ENCODE measurements at regions not wholly inside any gene's neighbourhood (a gene's known extent, or its start where the extent isn't known, plus 50 kb on each side); places are given as distances from the start of the nearest gene placed in this dataset.

- H3K4me1 ChIP-seq (ENCODE audit: control insufficient read depth, insufficient read depth, low read length): no peaks in the 10 kb centered on the region
- no peaks in the 10 kb centered on the region for H3K27me3 ChIP-seq (replicated peaks in 1 of 2; ENCODE audit: control insufficient read depth in 2 of 2, insufficient read depth in 2 of 2, low read length in 1 of 2)
- no peak overlapping the region for H3K4me2 ChIP-seq (ENCODE audit: control insufficient read depth, insufficient read depth)
- H3K9me3 ChIP-seq (replicated peaks; ENCODE audit: control insufficient read depth, insufficient read depth, low read length): no peaks in the 10 kb centered on the region; the same call in 2 of the 3 replicates
- H2AFZ ChIP-seq (ENCODE audit: control insufficient read depth, low read depth, low read length): no peak overlapping the region
- intact Hi-C loops (cut with micrococcal nuclease; ENCODE audit: unreplicated experiment): no loop called here
- ATAC-seq (no peak), FAIRE-seq (no peak), DNase-seq (ENCODE audit: low read depth, low spot score) (no peak)
- no peak overlapping the region for H3K4me3 ChIP-seq
- in situ Hi-C loops (cut with MboI): no loop called here
- H3K79me2 ChIP-seq (ENCODE audit: control insufficient read depth, insufficient read depth, low read length): no peaks in the 10 kb centered on the region
- ChIA-PET SMC1A (ENCODE audit: uncharacterized antibody, unreplicated experiment) (no interaction called here), CTCF (no interaction called here), RAD21 (ENCODE audit: unreplicated experiment) (no interaction called here), POLR2A (no interaction called here)
- H3K9ac ChIP-seq (ENCODE audit: control insufficient read depth, insufficient read depth, low read length): no peak overlapping the region
- H3K36me3 ChIP-seq (ENCODE audit: control insufficient read depth in 2 of 2, insufficient read depth in 2 of 2, low read length in 1 of 2): no peaks in the 10 kb centered on the region
- no peaks in the 10 kb centered on the region for H4K20me1 ChIP-seq (ENCODE audit: control insufficient read depth, insufficient read depth)
- WGBS (ENCODE audit: insufficient coverage, insufficient replicate concordance, low lambda C conversion rate, missing lambda C conversion rate): 10% methylated on average over 2 of the region's 2 CpGs
- BruUV-seq (replicated peaks): no TSS peak
- H3K27ac ChIP-seq (ENCODE audit: control insufficient read depth, insufficient read depth): no peak overlapping the region
- TF ChIP-seq RAD51 (IDR thresholded peaks at IDR 0.05) (no peak), KLF5 (IDR thresholded peaks at IDR 0.05; ENCODE audit: partially characterized antibody) (no peak), TBL1XR1 (IDR thresholded peaks at IDR 0.05; ENCODE audit: low read depth, low read length) (no peak), MLLT1 (IDR thresholded peaks at IDR 0.05) (no peak), HDGF (IDR thresholded peaks at IDR 0.05) (no peak)
These were observed 323.8 kb upstream of the IRX2 start for GRCh38 chr5:3075309-3075708.

- Histone ChIP-seq H3K9ac (ENCODE audit: control insufficient read depth, insufficient read depth, low read length) (no peak overlapping the region), H3K27me3 (replicated peaks in 1 of 2; ENCODE audit: control insufficient read depth in 2 of 2, insufficient read depth in 2 of 2, low read length in 1 of 2) (no peaks in the 10 kb centered on the region), H3K36me3 (ENCODE audit: control insufficient read depth in 2 of 2, insufficient read depth in 2 of 2, low read length in 1 of 2) (no peaks in the 10 kb centered on the region), H2AFZ (ENCODE audit: control insufficient read depth, low read depth, low read length) (no peak overlapping the region), H3K79me2 (ENCODE audit: control insufficient read depth, insufficient read depth, low read length) (no peaks in the 10 kb centered on the region), H4K20me1 (ENCODE audit: control insufficient read depth, insufficient read depth) (no peaks in the 10 kb centered on the region), H3K9me3 (replicated peaks; ENCODE audit: control insufficient read depth, insufficient read depth, low read length) (no peaks in the 10 kb centered on the region; the same call in 2 of the 3 replicates), H3K4me2 (ENCODE audit: control insufficient read depth, insufficient read depth) (no peak overlapping the region), H3K4me3 (no peak overlapping the region), H3K4me1 (ENCODE audit: control insufficient read depth, insufficient read depth, low read length) (no peaks in the 10 kb centered on the region), H3K27ac (ENCODE audit: control insufficient read depth, insufficient read depth) (no peak overlapping the region)
- CTCF ChIA-PET: no interaction called here
- DNase-seq (ENCODE audit: low read depth, low spot score) (no peak), FAIRE-seq (no peak), ATAC-seq (no peak)
- WGBS (ENCODE audit: insufficient coverage, insufficient replicate concordance, low lambda C conversion rate, missing lambda C conversion rate): 5% methylated on average over 5 of the region's 5 CpGs
- POLR2A ChIA-PET: no interaction called here
- in situ Hi-C loops (cut with MboI): no loop called here
- intact Hi-C loops (cut with micrococcal nuclease; ENCODE audit: unreplicated experiment): no loop called here
- SMC1A ChIA-PET (ENCODE audit: uncharacterized antibody, unreplicated experiment): no interaction called here
- RAD21 ChIA-PET (ENCODE audit: unreplicated experiment): no interaction called here
- no TSS peak for BruUV-seq (replicated peaks)
- TF ChIP-seq NBN (IDR thresholded peaks at IDR 0.05): no peak
- no peak for TF ChIP-seq ELK1 (IDR thresholded peaks at IDR 0.05; ENCODE audit: low read depth, low read length)
- TF ChIP-seq HSF1 (IDR thresholded peaks at IDR 0.05; ENCODE audit: low read depth, low read length): no peak
- TF ChIP-seq EP300 (IDR thresholded peaks at IDR 0.05; ENCODE audit: borderline replicate concordance in 1 of 2, control insufficient read depth in 1 of 2, low read depth in 2 of 2, low read length in 2 of 2): no peak
- TF ChIP-seq BHLHE40 (IDR thresholded peaks at IDR 0.05; ENCODE audit: borderline replicate concordance in 1 of 2, low read depth in 2 of 2, low read length in 1 of 2): no peak
- no peak for TF ChIP-seq MLLT1 (IDR thresholded peaks at IDR 0.05)
- TF ChIP-seq E2F4 (IDR thresholded peaks at IDR 0.05; ENCODE audit: low read depth, low read length): no peak
- TF ChIP-seq CHD4 (IDR thresholded peaks at IDR 0.05): no peak
These were observed 316.9 kb upstream of the IRX2 start for GRCh38 chr5:3068401-3068800.
